HUES48 (cell line): ENCODE measurements at regions not wholly inside any gene's neighbourhood (a gene's known extent, or its start where the extent isn't known, plus 50 kb on each side); places are given as distances from the start of the nearest gene placed in this dataset.

Experiments
- H3K27ac ChIP-seq: one replicate; pipeline ENCODE4 v1.7.0; 2013; ENCODE audit warnings: low read depth, low read length, inconsistent platforms
- H3K27me3 ChIP-seq: 2 replicates; pipeline ENCODE4 v1.6.1; 2013; ENCODE audit warnings: mild to moderate bottlenecking, low read length; ENCODE audit not compliant: control insufficient read depth, insufficient read depth
- H3K36me3 ChIP-seq: 2 replicates; pipeline ENCODE4 v1.6.1; 2013; ENCODE audit warnings: low read length; ENCODE audit not compliant: control insufficient read depth, insufficient read depth
- H3K4me1 ChIP-seq: 2 replicates; pipeline ENCODE4 v1.6.1; 2013; ENCODE audit warnings: mild to moderate bottlenecking, low read length; ENCODE audit not compliant: control insufficient read depth, insufficient read depth
- H3K4me3 ChIP-seq: 2 replicates; pipeline ENCODE4 v1.5.1; 2013; ENCODE audit warnings: mild to moderate bottlenecking, low read depth, low read length
- H3K9ac ChIP-seq: 2 replicates; pipeline ENCODE4 v1.6.1; 2013; ENCODE audit warnings: mild to moderate bottlenecking, low read depth, low read length, moderate library complexity
- H3K9me3 ChIP-seq: 2 replicates; pipeline ENCODE4 v1.6.1; 2013; ENCODE audit warnings: low read length; ENCODE audit not compliant: control insufficient read depth, insufficient read depth

- no peaks in the 10 kb centered on the region for H3K4me1 ChIP-seq
- no peak overlapping the region for H3K27ac ChIP-seq
- no peak overlapping the region for H3K9ac ChIP-seq
- no peak overlapping the region for H3K4me3 ChIP-seq
- no peaks in the 10 kb centered on the region for H3K9me3 ChIP-seq
- H3K36me3 ChIP-seq = no peaks in the 10 kb centered on the region
- no peaks in the 10 kb centered on the region for H3K27me3 ChIP-seq
Observed at GRCh38 chr10:3239920-3240894, 67.6 kb upstream of the PITRM1 start.

DNA sequence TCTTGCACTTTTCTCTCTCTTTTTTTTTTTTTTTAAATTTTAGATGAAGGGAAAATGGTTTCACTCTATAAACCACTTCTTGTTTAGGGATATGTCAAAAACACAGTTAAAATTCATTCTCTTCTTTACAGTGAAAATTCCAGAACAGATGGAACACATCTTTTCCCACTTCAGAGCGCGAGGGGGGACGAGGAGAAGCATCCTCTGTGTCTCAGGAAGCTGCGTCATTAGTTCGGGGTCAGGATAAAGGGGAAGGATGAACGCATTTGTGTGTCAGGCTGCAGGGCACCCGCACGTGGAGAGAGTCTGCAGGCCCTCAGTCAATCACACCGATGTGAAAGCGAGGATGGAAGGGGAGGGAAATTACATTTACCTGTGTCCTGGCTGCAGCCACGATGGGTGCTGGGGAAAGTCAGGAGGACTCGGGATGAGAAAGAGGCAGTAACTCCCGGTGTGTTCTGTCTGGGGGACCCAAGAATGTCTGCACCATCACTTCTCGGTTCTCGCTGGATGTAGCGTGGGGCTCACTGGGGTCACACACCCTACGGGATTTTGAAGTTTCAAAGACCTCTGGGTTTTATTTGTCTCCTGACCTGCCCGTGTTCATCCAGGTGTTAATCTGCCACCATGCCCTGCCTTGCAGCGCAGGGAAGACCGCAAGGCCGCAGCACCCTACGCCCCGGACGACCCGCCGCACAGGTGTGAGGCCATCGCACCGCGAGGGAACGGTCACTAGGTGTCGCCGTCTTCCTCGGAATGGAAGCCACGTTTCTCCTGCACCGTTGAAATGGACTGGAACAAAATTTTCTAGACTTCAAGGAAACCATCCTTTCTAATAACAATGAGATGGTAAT is 66.7 kb upstream of the PITRM1 start:
- Histone ChIP-seq H3K4me1 (no peaks in the 10 kb centered on the region), H3K9ac (no peak overlapping the region), H3K4me3 (no peak overlapping the region), H3K27ac (no peak overlapping the region), H3K9me3 (no peaks in the 10 kb centered on the region), H3K36me3 (no peaks in the 10 kb centered on the region), H3K27me3 (no peaks in the 10 kb centered on the region)

DNA sequence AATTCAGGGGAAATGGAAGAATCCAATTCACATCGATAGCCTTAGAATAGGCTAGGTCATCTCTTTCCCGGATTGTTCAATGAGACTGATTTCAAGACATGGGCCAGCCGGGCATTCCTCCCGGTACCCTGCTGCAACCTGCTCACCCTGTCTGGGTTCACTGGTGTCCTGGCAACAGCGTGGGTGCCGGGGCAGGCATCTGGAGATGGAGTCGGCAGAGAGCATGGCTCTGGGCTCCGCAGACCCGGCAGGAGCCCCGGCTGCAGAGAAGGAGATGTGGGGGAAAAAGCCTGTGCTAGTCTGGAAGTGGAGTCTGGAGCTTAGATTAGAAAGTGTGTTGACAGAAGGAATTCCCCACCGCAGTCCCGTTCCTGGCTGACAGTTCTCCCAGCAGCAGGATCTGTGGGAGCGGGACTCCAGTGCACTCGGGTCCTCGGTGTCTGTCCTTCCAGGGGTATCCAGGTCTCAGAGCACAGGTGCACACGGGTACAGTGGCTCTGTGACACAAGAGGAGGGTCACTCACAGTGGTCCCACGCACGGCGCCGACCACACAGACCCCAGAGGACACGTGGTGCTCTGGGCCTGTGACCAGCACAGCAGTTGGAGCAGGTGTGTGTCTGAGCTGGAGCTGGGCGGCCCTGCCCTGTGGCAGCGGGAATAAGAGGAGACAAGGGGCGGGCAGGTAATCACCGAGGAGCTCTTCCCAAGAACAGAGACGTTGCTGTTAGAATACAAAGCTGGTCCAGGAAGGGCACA is 65.7 kb upstream of the PITRM1 start:
- Histone ChIP-seq H3K27me3 (no peaks in the 10 kb centered on the region), H3K4me1 (no peaks in the 10 kb centered on the region), H3K27ac (no peak overlapping the region), H3K9me3 (no peaks in the 10 kb centered on the region), H3K9ac (no peak overlapping the region), H3K36me3 (no peaks in the 10 kb centered on the region), H3K4me3 (no peak overlapping the region)

GRCh38 chr10:3237530-3237929 is 64.9 kb upstream of the PITRM1 start:
- no peak overlapping the region for H3K27ac ChIP-seq
- H3K4me1 ChIP-seq = no peaks in the 10 kb centered on the region
- H3K9me3 ChIP-seq = no peaks in the 10 kb centered on the region
- no peak overlapping the region for H3K4me3 ChIP-seq
- H3K36me3 ChIP-seq = no peaks in the 10 kb centered on the region
- H3K27me3 ChIP-seq = no peaks in the 10 kb centered on the region
- H3K9ac ChIP-seq = no peak overlapping the region

GRCh38 chr10:3236644-3237404 is 64.2 kb upstream of the PITRM1 start:
- H3K36me3 ChIP-seq = no peaks in the 10 kb centered on the region
- no peaks in the 10 kb centered on the region for H3K9me3 ChIP-seq
- no peak overlapping the region for H3K4me3 ChIP-seq
- no peaks in the 10 kb centered on the region for H3K4me1 ChIP-seq
- no peak overlapping the region for H3K27ac ChIP-seq
- H3K9ac ChIP-seq = no peak overlapping the region
- H3K27me3 ChIP-seq = no peaks in the 10 kb centered on the region

- H3K27me3 ChIP-seq = no peaks in the 10 kb centered on the region
- H3K9ac ChIP-seq = no peak overlapping the region
- H3K4me1 ChIP-seq = no peaks in the 10 kb centered on the region
- H3K27ac ChIP-seq = no peak overlapping the region
- H3K4me3 ChIP-seq = no peak overlapping the region
- no peaks in the 10 kb centered on the region for H3K36me3 ChIP-seq
- H3K9me3 ChIP-seq = no peaks in the 10 kb centered on the region
Observed at GRCh38 chr10:3235996-3236510, 63.5 kb upstream of the PITRM1 start.

GRCh38 chr10:3235395-3235794 is 62.8 kb upstream of the PITRM1 start:
- H3K4me3 ChIP-seq = no peak overlapping the region
- H3K9ac ChIP-seq = no peak overlapping the region
- H3K9me3 ChIP-seq = no peaks in the 10 kb centered on the region
- no peak overlapping the region for H3K27ac ChIP-seq
- H3K27me3 ChIP-seq = no peaks in the 10 kb centered on the region
- H3K36me3 ChIP-seq = no peaks in the 10 kb centered on the region
- no peaks in the 10 kb centered on the region for H3K4me1 ChIP-seq

DNA sequence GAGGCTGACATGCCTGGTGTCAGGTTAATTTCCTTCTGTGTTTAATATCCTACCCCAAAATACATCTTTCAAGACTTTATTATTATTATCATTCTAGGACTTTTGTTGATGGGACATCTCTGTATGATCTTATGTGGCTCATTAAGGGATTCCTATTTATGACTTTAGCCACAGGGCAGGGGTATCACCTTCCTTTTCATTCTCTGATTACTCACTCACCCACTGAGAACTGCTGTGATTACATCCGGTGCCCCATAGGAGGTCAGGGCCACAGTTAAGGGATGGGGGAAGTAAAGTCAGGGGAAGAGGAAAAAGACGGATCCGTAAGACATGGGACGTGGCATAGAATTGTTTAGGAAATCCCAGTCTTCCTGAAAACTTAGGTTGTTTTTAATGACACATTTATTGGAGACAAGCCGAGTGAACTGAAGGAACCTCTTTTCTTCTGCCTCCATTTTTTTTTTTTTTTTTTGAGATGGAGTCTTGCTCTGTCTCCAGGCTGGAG is 61.0 kb upstream of the PITRM1 start:
- Histone ChIP-seq H3K9me3 (no peaks in the 10 kb centered on the region), H3K9ac (no peak overlapping the region), H3K36me3 (no peaks in the 10 kb centered on the region), H3K4me3 (no peak overlapping the region), H3K27ac (no peak overlapping the region), H3K4me1 (no peaks in the 10 kb centered on the region), H3K27me3 (no peaks in the 10 kb centered on the region)

- Histone ChIP-seq H3K4me3 (no peak overlapping the region), H3K27me3 (no peaks in the 10 kb centered on the region), H3K4me1 (no peaks in the 10 kb centered on the region), H3K36me3 (no peaks in the 10 kb centered on the region), H3K27ac (no peak overlapping the region), H3K9me3 (no peaks in the 10 kb centered on the region), H3K9ac (no peak overlapping the region)
Observed at GRCh38 chr10:3231951-3232730, 59.6 kb upstream of the PITRM1 start.
